Activated CD8-positive, alpha-beta T cell treated with anti-CD3 and anti-CD28 coated beads, Interleukin-2, amount 10 ng/mL, durations not matched to agents 7 days and 5 days (primary cell): ENCODE measurements at regions not wholly inside any gene's neighbourhood (a gene's known extent, or its start where the extent isn't known, plus 50 kb on each side); places are given as distances from the start of the nearest gene placed in this dataset.

Experiments
- ATAC-seq: fragments of 150-1000 bp; cut with Tn5 transposase; one replicate; pipeline ENCODE4 v1.10.0; 2021; ENCODE audit warnings: moderate library complexity
- CTCF ChIA-PET: fragments of 350-600 bp; sonication (Branson Sonifier 250); formaldehyde crosslinking; loops from one replicate; lab custom pipeline; 2021; ENCODE audit warnings: antibody characterized with exemption; lab: Charles Lee
- POLR2A ChIA-PET: fragments of 350-600 bp; sonication (Branson Sonifier 250); formaldehyde crosslinking; loops from one replicate; lab custom pipeline; 2021; ENCODE audit warnings: antibody characterized with exemption; lab: Charles Lee
- DNase-seq: peaks from one replicate; pipeline ENCODE4 v3.0.0-alpha.2; 2020
- H3K27ac Mint-ChIP-seq: one replicate; pipeline ENCODE4 v1.8.0; 2021; ENCODE audit warnings: mild to moderate bottlenecking, mixed read lengths
- H3K27me3 Mint-ChIP-seq: one replicate; pipeline ENCODE4 v1.8.0; 2021; ENCODE audit warnings: low read depth, mixed read lengths
- H3K36me3 Mint-ChIP-seq: one replicate; pipeline ENCODE4 v1.8.0; 2021; ENCODE audit warnings: low read depth, mixed read lengths
- H3K4me1 Mint-ChIP-seq: one replicate; pipeline ENCODE4 v1.8.0; 2021; ENCODE audit warnings: low read depth, mixed read lengths
- H3K4me3 Mint-ChIP-seq: one replicate; pipeline ENCODE4 v1.8.0; 2021; ENCODE audit warnings: mild to moderate bottlenecking, mixed read lengths
- H3K9me3 Mint-ChIP-seq: one replicate; pipeline ENCODE4 v1.8.0; 2022; ENCODE audit warnings: mixed read lengths; ENCODE audit not compliant: insufficient read depth

GRCh38 chr4:34619531-34620162 lies 1624.7 kb downstream of the ARAP2 start:
- H3K4me1 Mint-ChIP-seq = no peaks in the 10 kb centered on the region
- no peak overlapping the region for H3K27ac Mint-ChIP-seq
- DNase-seq (no peak), ATAC-seq (no peak)
- H3K27me3 Mint-ChIP-seq = no peaks in the 10 kb centered on the region
- CTCF ChIA-PET = no interaction called here
- no peak overlapping the region for H3K4me3 Mint-ChIP-seq
- H3K36me3 Mint-ChIP-seq = no peaks in the 10 kb centered on the region
- POLR2A ChIA-PET = no interaction called here
- H3K9me3 Mint-ChIP-seq = no peaks in the 10 kb centered on the region

- ChIA-PET CTCF (no interaction called here), POLR2A (no interaction called here)
- Mint-ChIP-seq H3K27ac (no peak overlapping the region), H3K36me3 (no peaks in the 10 kb centered on the region), H3K4me3 (no peak overlapping the region), H3K9me3 (peaks cover 8% of the 10 kb centered on the region), H3K4me1 (no peaks in the 10 kb centered on the region), H3K27me3 (no peaks in the 10 kb centered on the region)
- DNase-seq (no peak), ATAC-seq (no peak)
Measured at GRCh38 chr4:34628471-34628870, 1615.8 kb downstream of the ARAP2 start.

GRCh38 chr4:34629451-34629850 lies 1614.9 kb downstream of the ARAP2 start:
- Mint-ChIP-seq H3K9me3 (peaks cover 8% of the 10 kb centered on the region), H3K27me3 (no peaks in the 10 kb centered on the region), H3K4me3 (no peak overlapping the region), H3K27ac (no peak overlapping the region), H3K4me1 (no peaks in the 10 kb centered on the region), H3K36me3 (no peaks in the 10 kb centered on the region)
- ChIA-PET CTCF (no interaction called here), POLR2A (no interaction called here)
- DNase-seq (no peak), ATAC-seq (no peak)

GRCh38 chr4:34633241-34633640 lies 1611.1 kb downstream of the ARAP2 start:
- Mint-ChIP-seq H3K9me3 (peaks cover 11% of the 10 kb centered on the region), H3K27me3 (no peaks in the 10 kb centered on the region), H3K4me3 (no peak overlapping the region), H3K27ac (no peak overlapping the region), H3K36me3 (no peaks in the 10 kb centered on the region), H3K4me1 (no peaks in the 10 kb centered on the region)
- ATAC-seq (no peak), DNase-seq (no peak)
- ChIA-PET CTCF (no interaction called here), POLR2A (no interaction called here)

- POLR2A ChIA-PET = no interaction called here
Measured at GRCh38 chr4:34636623-34637022, 1607.7 kb downstream of the ARAP2 start.

GRCh38 chr4:34643476-34643875 lies 1600.8 kb downstream of the ARAP2 start:
- H3K27ac Mint-ChIP-seq = no peak overlapping the region
- POLR2A ChIA-PET = no interaction called here

More at GRCh38 chr4:34636623-34637022, 1607.7 kb downstream of the ARAP2 start:
- no peak for ATAC-seq
- Mint-ChIP-seq H3K36me3 (no peaks in the 10 kb centered on the region), H3K27me3 (no peaks in the 10 kb centered on the region), H3K4me1 (no peaks in the 10 kb centered on the region), H3K4me3 (no peak overlapping the region), H3K27ac (no peak overlapping the region), H3K9me3 (peaks cover 3% of the 10 kb centered on the region)
- no peak for DNase-seq
- CTCF ChIA-PET = no interaction called here

GRCh38 chr4:34644579-34645115 lies 1599.7 kb downstream of the ARAP2 start:
- Mint-ChIP-seq H3K27me3 (no peaks in the 10 kb centered on the region), H3K9me3 (no peaks in the 10 kb centered on the region), H3K36me3 (no peaks in the 10 kb centered on the region), H3K27ac (no peak overlapping the region), H3K4me3 (no peak overlapping the region), H3K4me1 (no peaks in the 10 kb centered on the region)
- CTCF ChIA-PET = no interaction called here
- DNase-seq = no peak
- ATAC-seq = no peak
- POLR2A ChIA-PET = no interaction called here

More at GRCh38 chr4:34643476-34643875, 1600.8 kb downstream of the ARAP2 start:
- H3K27me3 Mint-ChIP-seq = no peaks in the 10 kb centered on the region
- no peaks in the 10 kb centered on the region for H3K36me3 Mint-ChIP-seq
- no peak for DNase-seq
- CTCF ChIA-PET = no interaction called here
- H3K4me3 Mint-ChIP-seq = no peak overlapping the region
- H3K9me3 Mint-ChIP-seq = no peaks in the 10 kb centered on the region
- H3K4me1 Mint-ChIP-seq = no peaks in the 10 kb centered on the region
- no peak for ATAC-seq

GRCh38 chr4:34649716-34650115 lies 1594.6 kb downstream of the ARAP2 start:
- H3K36me3 Mint-ChIP-seq = no peaks in the 10 kb centered on the region
- ATAC-seq (no peak), DNase-seq (no peak)
- ChIA-PET POLR2A (no interaction called here), CTCF (no interaction called here)
- H3K27ac Mint-ChIP-seq = no peak overlapping the region
- no peaks in the 10 kb centered on the region for H3K27me3 Mint-ChIP-seq
- no peaks in the 10 kb centered on the region for H3K4me1 Mint-ChIP-seq
- H3K9me3 Mint-ChIP-seq = peaks cover 3% of the 10 kb centered on the region
- no peak overlapping the region for H3K4me3 Mint-ChIP-seq

- Mint-ChIP-seq H3K4me3 (no peak overlapping the region), H3K36me3 (no peaks in the 10 kb centered on the region), H3K9me3 (peaks cover 6% of the 10 kb centered on the region), H3K4me1 (no peaks in the 10 kb centered on the region), H3K27me3 (no peaks in the 10 kb centered on the region), H3K27ac (no peak overlapping the region)
- POLR2A ChIA-PET = no interaction called here
- CTCF ChIA-PET = no interaction called here
- DNase-seq (no peak), ATAC-seq (no peak)
Measured at GRCh38 chr4:34664051-34664450, 1580.3 kb downstream of the ARAP2 start.

- no peak overlapping the region for H3K27ac Mint-ChIP-seq
- no peak for DNase-seq
- no peak for ATAC-seq
- H3K4me1 Mint-ChIP-seq = no peaks in the 10 kb centered on the region
- no peaks in the 10 kb centered on the region for H3K27me3 Mint-ChIP-seq
- no peak overlapping the region for H3K4me3 Mint-ChIP-seq
- peaks cover 4% of the 10 kb centered on the region for H3K9me3 Mint-ChIP-seq
- H3K36me3 Mint-ChIP-seq = no peaks in the 10 kb centered on the region
- ChIA-PET CTCF (no interaction called here), POLR2A (no interaction called here)
Measured at GRCh38 chr4:34676400-34676799, 1567.9 kb downstream of the ARAP2 start.

GRCh38 chr4:34678431-34678830 lies 1565.9 kb downstream of the ARAP2 start:
- Mint-ChIP-seq H3K27me3 (no peaks in the 10 kb centered on the region), H3K4me3 (no peak overlapping the region), H3K36me3 (no peaks in the 10 kb centered on the region), H3K27ac (no peak overlapping the region), H3K4me1 (no peaks in the 10 kb centered on the region), H3K9me3 (no peaks in the 10 kb centered on the region)
- no peak for ATAC-seq
- POLR2A ChIA-PET = no interaction called here
- CTCF ChIA-PET = no interaction called here
- no peak for DNase-seq

GRCh38 chr4:34679228-34679627 lies 1565.1 kb downstream of the ARAP2 start:
- no peak overlapping the region for H3K27ac Mint-ChIP-seq
- H3K4me3 Mint-ChIP-seq = no peak overlapping the region
- ATAC-seq = no peak
- ChIA-PET CTCF (no interaction called here), POLR2A (no interaction called here)
- no peaks in the 10 kb centered on the region for H3K4me1 Mint-ChIP-seq
- no peaks in the 10 kb centered on the region for H3K9me3 Mint-ChIP-seq
- no peaks in the 10 kb centered on the region for H3K36me3 Mint-ChIP-seq
- no peak for DNase-seq
- no peaks in the 10 kb centered on the region for H3K27me3 Mint-ChIP-seq

- CTCF ChIA-PET = no interaction called here
- POLR2A ChIA-PET = no interaction called here
Measured at GRCh38 chr4:34709564-34709963, 1534.8 kb downstream of the ARAP2 start.

More at GRCh38 chr4:34709564-34709963, 1534.8 kb downstream of the ARAP2 start:
- H3K4me1 Mint-ChIP-seq = no peaks in the 10 kb centered on the region
- peaks cover 11% of the 10 kb centered on the region for H3K9me3 Mint-ChIP-seq
- H3K27me3 Mint-ChIP-seq = no peaks in the 10 kb centered on the region
- ATAC-seq = no peak
- H3K4me3 Mint-ChIP-seq = no peak overlapping the region
- no peaks in the 10 kb centered on the region for H3K36me3 Mint-ChIP-seq
- no peak overlapping the region for H3K27ac Mint-ChIP-seq
- no peak for DNase-seq
